Endothelial cell of umbilical vein (primary cell): ENCODE measurements at regions not wholly inside any gene's neighbourhood (a gene's known extent, or its start where the extent isn't known, plus 50 kb on each side); places are given as distances from the start of the nearest gene placed in this dataset.

Experiments
- BruUV-seq: library from RNA; stranded (reverse); fragments of 400-500 nt; replicated peaks from 2 replicates; lab custom pipeline; 2021; lab: Mats Ljungman, UMichigan
- CTCF ChIA-PET: fragments of 300-600, 350-600 bp; sonication (Branson Sonifier 250); formaldehyde crosslinking; loops from one replicate; lab custom pipeline; 2021; ENCODE audit warnings: antibody characterized with exemption, inconsistent platforms; lab: Charles Lee
- POLR2A ChIA-PET: fragments of 300-600, 350-600 bp; sonication (Branson Sonifier 250); formaldehyde crosslinking; loops from one replicate; lab custom pipeline; 2021; ENCODE audit warnings: antibody characterized with exemption, inconsistent platforms; lab: Charles Lee
- DNase-seq: peaks from one replicate; pipeline ENCODE4 v3.0.0-alpha.2; 2011; ENCODE audit warnings: low read depth, low spot score
- FAIRE-seq: peaks from 2 replicates; lab custom pipeline; 2011; peaks lifted over from hg19 to GRCh38; lab: Jason Lieb, UNC
- H2AFZ ChIP-seq: 2 replicates; pipeline ENCODE4 v1.6.0; 2012; ENCODE audit warnings: low read depth, low read length, control low read depth, inconsistent platforms
- H3K27ac ChIP-seq: 2 replicates; pipeline ENCODE4 v1.5.1; 2011; ENCODE audit warnings: low read depth, mild to moderate bottlenecking, control low read depth, low read length, moderate library complexity; ENCODE audit not compliant: insufficient read depth
- H3K27me3 ChIP-seq, 2 experiments: 2 replicates each; pipeline versions ENCODE4 v1.6.0 to v1.6.1; 2011; ENCODE audit warnings: low read length in 2 of 2, mixed read lengths in 1 of 2; ENCODE audit not compliant: control insufficient read depth in 2 of 2, insufficient read depth in 2 of 2
- H3K36me3 ChIP-seq, 2 experiments: 2 replicates in 1 of 2; 3 replicates in 1 of 2; pipeline ENCODE4 v1.5.1; 2011; ENCODE audit warnings: low read length in 2 of 2, mild to moderate bottlenecking in 1 of 2, moderate library complexity in 1 of 2; ENCODE audit not compliant: control insufficient read depth in 2 of 2, insufficient read depth in 2 of 2; ENCODE audit errors: extremely low read depth in 1 of 2
- H3K4me1 ChIP-seq: 3 replicates; pipeline ENCODE4 v1.5.1; 2011; ENCODE audit warnings: mild to moderate bottlenecking, low read length; ENCODE audit not compliant: control insufficient read depth, insufficient read depth; ENCODE audit errors: extremely low read depth
- H3K4me2 ChIP-seq: 2 replicates; pipeline ENCODE4 v1.6.1; 2011; ENCODE audit warnings: low read length, control low read depth, mixed read lengths; ENCODE audit not compliant: insufficient read depth
- H3K4me3 ChIP-seq, 3 experiments: fragments of 200-600 bp in 1 of 3; sonication (generic), shearing (Covaris generic) in 1 of 3; replicated peaks in 1 of 3; 2 replicates each; pipeline ENCODE4 v1.5.1; 2011 to 2016; ENCODE audit warnings: control low read depth in 3 of 3, low read length in 3 of 3, mild to moderate bottlenecking in 2 of 3, inconsistent platforms in 1 of 3, low read depth in 1 of 3, moderate library complexity in 1 of 3; ENCODE audit not compliant: insufficient read depth in 1 of 3
- H3K79me2 ChIP-seq: 2 replicates; pipeline ENCODE4 v1.6.0; 2012; ENCODE audit warnings: low read length, inconsistent platforms; ENCODE audit not compliant: control insufficient read depth, insufficient read depth
- H3K9ac ChIP-seq: replicated peaks from 2 replicates; pipeline ENCODE3; 2011; ENCODE audit warnings: low read length, control low read depth; ENCODE audit not compliant: insufficient read depth; ENCODE audit errors: extremely low read depth
- H3K9me1 ChIP-seq: replicated peaks from 3 replicates; pipeline ENCODE4 v1.6.0; 2011; ENCODE audit warnings: mild to moderate bottlenecking, low read length; ENCODE audit not compliant: control insufficient read depth, insufficient read depth; ENCODE audit errors: extremely low read depth
- H3K9me3 ChIP-seq: replicated peaks from 2 replicates; pipeline ENCODE4 v1.5.1; 2012; ENCODE audit warnings: low read length, inconsistent platforms; ENCODE audit not compliant: control insufficient read depth, insufficient read depth
- H4K20me1 ChIP-seq: replicated peaks from 2 replicates; pipeline ENCODE3; 2011; ENCODE audit warnings: mild to moderate bottlenecking, low read length; ENCODE audit not compliant: control insufficient read depth, insufficient read depth; ENCODE audit errors: extremely low read depth
- EZH2 ChIP-seq: IDR thresholded peaks from 2 replicates; pipeline ENCODE4 v1.6.1; 2012; ENCODE audit warnings: borderline replicate concordance, low read depth, mild to moderate bottlenecking, moderate library complexity, low read length, inconsistent platforms; ENCODE audit not compliant: severe bottlenecking
- FOS ChIP-seq: IDR thresholded peaks from 2 replicates; pipeline ENCODE4 v1.6.1; 2011; ENCODE audit warnings: mild to moderate bottlenecking, low read length, moderate library complexity, borderline replicate concordance; ENCODE audit not compliant: insufficient read depth
- GATA2 ChIP-seq: IDR thresholded peaks from 2 replicates; pipeline ENCODE4 v1.7.0; 2011; ENCODE audit warnings: low read depth, mild to moderate bottlenecking, moderate library complexity, mixed read lengths, low read length; ENCODE audit not compliant: insufficient read length, insufficient read depth
- JUN ChIP-seq: IDR thresholded peaks from 2 replicates; pipeline ENCODE4 v1.6.1; 2011; ENCODE audit warnings: borderline replicate concordance, low read depth; ENCODE audit not compliant: insufficient read length, insufficient read depth
- MYC ChIP-seq: IDR thresholded peaks from one replicate; pipeline ENCODE4 v1.6.1; 2011; ENCODE audit warnings: mild to moderate bottlenecking, low read depth, low read length
- POLR2A ChIP-seq: IDR thresholded peaks from 2 replicates; pipeline ENCODE4 v1.6.1; 2012; ENCODE audit warnings: low read depth, mild to moderate bottlenecking, control low read depth, low read length
- POLR2AphosphoS5 ChIP-seq: IDR thresholded peaks from 2 replicates; pipeline ENCODE4 v1.6.1; 2012; ENCODE audit warnings: low read depth, mild to moderate bottlenecking, control low read depth, low read length, moderate library complexity; ENCODE audit not compliant: insufficient read depth
- dilution Hi-C: fragments of 300-500 bp; cut with MboI; formaldehyde crosslinking; loops from one replicate; pipeline ENCODE4 v1.15.0; 2019; ENCODE audit warnings: low sequenced_read_pairs; ENCODE audit not compliant: extremely low pct_ligation_motif_present
- intact Hi-C: fragments of 100-400 bp; cut with micrococcal nuclease; formaldehyde crosslinking; loops from one replicate; pipeline ENCODE4 v1.10.0; 2022
- TF ChIP-seq, protein P1 (sequence below), 2 donors: IDR thresholded peaks; 1 replicate in 1 of 2; 2 replicates in 1 of 2; pipeline ENCODE4 v1.5.1; 2011; ENCODE audit warnings: low read length in 2 of 2, mild to moderate bottlenecking in 2 of 2, moderate library complexity in 2 of 2, control low read depth in 1 of 2, inconsistent platforms in 1 of 2, low read depth in 1 of 2; ENCODE audit not compliant: insufficient read depth in 1 of 2; ENCODE audit errors: extremely low read depth in 1 of 2
- TF ChIP-seq, protein P2 (sequence below): IDR thresholded peaks from 2 replicates; pipeline ENCODE4 v1.6.1; 2011; ENCODE audit not compliant: insufficient read depth, insufficient read length

DNA sequence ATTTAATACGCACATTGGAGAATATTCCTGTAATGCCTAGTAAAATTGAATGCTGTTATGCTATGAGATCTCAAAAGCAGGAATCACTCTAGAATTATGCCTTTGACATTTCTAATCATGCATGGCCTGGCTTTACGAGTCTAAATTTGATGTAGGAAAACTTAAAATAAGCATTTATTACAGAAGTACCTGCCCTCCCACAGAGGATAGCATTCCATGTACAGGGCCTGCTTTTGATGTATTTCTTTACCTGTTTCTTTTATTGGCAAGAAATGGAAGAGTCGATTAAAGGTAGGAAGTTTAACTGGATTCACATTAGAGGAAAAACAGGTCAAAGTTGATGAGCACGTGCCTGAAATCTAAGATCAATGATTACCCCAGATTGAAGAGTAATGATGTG lies 219.5 kb downstream of the PCDH7 start:
- H3K4me3 ChIP-seq: no peak overlapping the region
- H3K27ac ChIP-seq: no peak overlapping the region
- no peak overlapping the region for H3K4me2 ChIP-seq
- H3K9me1 ChIP-seq: no peaks in the 10 kb centered on the region
- no peaks in the 10 kb centered on the region for H3K79me2 ChIP-seq
- H3K9ac ChIP-seq: no peak overlapping the region
- no peaks in the 10 kb centered on the region for H3K36me3 ChIP-seq
- no peak overlapping the region for H2AFZ ChIP-seq
- ChIA-PET CTCF (no interaction called here), POLR2A (no interaction called here)
- no peaks in the 10 kb centered on the region for H4K20me1 ChIP-seq
- no TSS peak for BruUV-seq
- no peaks in the 10 kb centered on the region for H3K27me3 ChIP-seq
- no peaks in the 10 kb centered on the region for H3K9me3 ChIP-seq
- no peak for FAIRE-seq
- TF ChIP-seq, protein P1, sequence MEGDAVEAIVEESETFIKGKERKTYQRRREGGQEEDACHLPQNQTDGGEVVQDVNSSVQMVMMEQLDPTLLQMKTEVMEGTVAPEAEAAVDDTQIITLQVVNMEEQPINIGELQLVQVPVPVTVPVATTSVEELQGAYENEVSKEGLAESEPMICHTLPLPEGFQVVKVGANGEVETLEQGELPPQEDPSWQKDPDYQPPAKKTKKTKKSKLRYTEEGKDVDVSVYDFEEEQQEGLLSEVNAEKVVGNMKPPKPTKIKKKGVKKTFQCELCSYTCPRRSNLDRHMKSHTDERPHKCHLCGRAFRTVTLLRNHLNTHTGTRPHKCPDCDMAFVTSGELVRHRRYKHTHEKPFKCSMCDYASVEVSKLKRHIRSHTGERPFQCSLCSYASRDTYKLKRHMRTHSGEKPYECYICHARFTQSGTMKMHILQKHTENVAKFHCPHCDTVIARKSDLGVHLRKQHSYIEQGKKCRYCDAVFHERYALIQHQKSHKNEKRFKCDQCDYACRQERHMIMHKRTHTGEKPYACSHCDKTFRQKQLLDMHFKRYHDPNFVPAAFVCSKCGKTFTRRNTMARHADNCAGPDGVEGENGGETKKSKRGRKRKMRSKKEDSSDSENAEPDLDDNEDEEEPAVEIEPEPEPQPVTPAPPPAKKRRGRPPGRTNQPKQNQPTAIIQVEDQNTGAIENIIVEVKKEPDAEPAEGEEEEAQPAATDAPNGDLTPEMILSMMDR (IDR thresholded peaks at IDR 0.05; ENCODE audit: extremely low read depth in 1 of 2, insufficient read depth in 1 of 2, low read depth in 1 of 2, low read length in 2 of 2): no peak
- TF ChIP-seq JUN (no peak), POLR2AphosphoS5 (no peak), GATA2 (no peak), FOS (no peak), EZH2 (no peak), POLR2A (no peak), MYC (no peak)
- TF ChIP-seq, protein P2, sequence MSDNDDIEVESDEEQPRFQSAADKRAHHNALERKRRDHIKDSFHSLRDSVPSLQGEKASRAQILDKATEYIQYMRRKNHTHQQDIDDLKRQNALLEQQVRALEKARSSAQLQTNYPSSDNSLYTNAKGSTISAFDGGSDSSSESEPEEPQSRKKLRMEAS: no peak
- no peaks in the 10 kb centered on the region for H3K4me1 ChIP-seq
- dilution Hi-C loops (no loop called here), intact Hi-C loops (no loop called here)
- DNase-seq: no peak
